NT2/D1 (cell line): ENCODE measurements at regions not wholly inside any gene's neighbourhood (a gene's known extent, or its start where the extent isn't known, plus 50 kb on each side); places are given as distances from the start of the nearest gene placed in this dataset.

Experiments used
- SUZ12 ChIP-seq: IDR thresholded peaks from 2 replicates; pipeline ENCODE4 v1.6.1; 2011; ENCODE audit not compliant: insufficient read length, insufficient read depth; ENCODE audit errors: extremely low read depth
- YY1 ChIP-seq: IDR thresholded peaks from 2 replicates; pipeline ENCODE4 v1.6.1; 2011; ENCODE audit not compliant: insufficient read length, insufficient read depth
- ZNF274 ChIP-seq: IDR thresholded peaks from 2 replicates; pipeline ENCODE4 v1.6.1; 2011; ENCODE audit warnings: mild to moderate bottlenecking, low read depth, low read length

DNA sequence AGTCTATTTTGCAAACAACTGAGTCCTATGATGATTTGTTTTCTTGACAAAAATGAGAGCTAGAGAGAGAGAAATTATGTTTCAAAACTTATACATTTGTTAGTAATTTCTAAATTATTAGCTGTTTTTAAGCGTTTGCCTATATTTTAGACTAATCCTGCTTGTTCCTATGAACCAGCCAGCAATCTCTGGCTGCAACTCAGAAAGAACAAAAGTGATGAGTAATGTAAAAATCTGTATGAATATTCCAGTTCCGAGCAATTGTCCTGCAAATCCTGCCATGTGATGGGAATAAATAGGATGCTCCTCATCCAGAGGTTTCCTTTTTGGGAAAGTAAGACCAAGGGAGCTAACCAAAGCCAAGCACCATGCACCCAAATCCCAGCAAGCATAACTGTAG is 228.3 kb upstream of the GBE1 start:
- TF ChIP-seq YY1 (no peak), ZNF274 (no peak), SUZ12 (no peak)
